ENCODE measurements at regions not wholly inside any gene's neighbourhood (a gene's known extent, or its start where the extent isn't known, plus 50 kb on each side); places are given as distances from the start of the nearest gene placed in this dataset.

DNA sequence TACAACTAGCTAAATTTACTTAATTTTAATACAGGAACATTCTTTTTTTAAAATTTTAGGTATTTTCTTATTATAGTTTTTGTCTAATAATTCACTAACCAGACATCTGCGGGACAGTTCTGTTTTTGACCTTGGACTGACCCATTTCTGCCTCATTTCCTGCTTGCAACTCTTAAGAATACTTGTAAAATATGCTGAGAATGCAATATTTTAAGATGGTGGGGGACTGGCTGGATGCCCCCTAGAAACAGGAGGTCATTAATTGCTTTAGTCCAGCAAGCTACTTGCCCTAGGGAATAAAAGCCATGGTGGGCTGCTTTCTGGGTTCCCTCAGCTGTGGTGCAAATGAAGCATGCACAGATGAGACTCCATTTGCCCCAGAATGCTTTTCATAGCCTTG lies 2348.4 kb downstream of the PCDH7 start:
- no peaks in the 10 kb centered on the region for H3K4me1 ChIP-seq (ENCODE audit: control extremely low read depth in 1 of 4, control insufficient read depth in 4 of 4, insufficient read depth in 4 of 4, low read length in 3 of 4)
- H3K4me3 ChIP-seq (ENCODE audit: control insufficient read depth in 1 of 7, extremely low read depth in 1 of 7, insufficient read depth in 4 of 7, low read depth in 2 of 7, low read length in 6 of 7) = no peak overlapping the region
- no peak for DNase-seq
- ChIA-PET CTCF (no interaction called here), POLR2A (no interaction called here)
- no peak overlapping the region for H3K27ac ChIP-seq (ENCODE audit: insufficient read depth in 1 of 2, low read depth in 1 of 2, low read length in 2 of 2, poor library complexity in 1 of 2, severe bottlenecking in 2 of 2)
- no peaks in the 10 kb centered on the region for H3K36me3 ChIP-seq (ENCODE audit: control insufficient read depth in 4 of 4, insufficient read depth in 4 of 4, low read length in 3 of 4)
- no CpG with 5 or more reads among the region's 1 CpG for WGBS (ENCODE audit: insufficient coverage)
- no peaks in the 10 kb centered on the region for H3K9me3 ChIP-seq (ENCODE audit: control extremely low read depth in 1 of 5, control insufficient read depth in 4 of 5, insufficient read depth in 2 of 5, low read depth in 1 of 5, low read length in 4 of 5)
- H3K27me3 ChIP-seq (replicated peaks in 2 of 5; ENCODE audit: control insufficient read depth in 4 of 5, insufficient read depth in 5 of 5, low read length in 4 of 5) = no peaks in the 10 kb centered on the region

DNA sequence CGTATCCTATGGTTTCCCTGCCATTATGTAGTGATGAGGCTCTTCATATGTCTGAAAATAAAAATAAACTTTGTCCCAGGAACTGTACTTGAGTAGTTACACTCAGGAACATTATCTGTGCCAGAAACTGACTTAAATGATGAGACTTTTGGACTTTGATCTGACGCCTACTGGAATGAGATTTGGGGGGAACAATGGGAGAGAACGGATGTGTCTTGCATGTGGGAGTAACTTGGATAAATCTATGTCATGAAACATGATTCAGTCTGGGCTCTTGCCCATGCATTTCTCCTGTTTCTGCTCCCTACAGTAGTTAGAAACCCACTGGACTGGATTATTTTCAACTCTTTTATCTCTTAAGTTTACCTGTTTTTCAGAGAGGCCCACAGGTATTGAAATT lies 2351.4 kb downstream of the PCDH7 start:
- H3K9me3 ChIP-seq (ENCODE audit: control extremely low read depth in 1 of 5, control insufficient read depth in 4 of 5, insufficient read depth in 2 of 5, low read depth in 1 of 5, low read length in 4 of 5) = no peaks in the 10 kb centered on the region
- DNase-seq = no peak
- WGBS (ENCODE audit: insufficient coverage) = 100% methylated on average over 1 of the region's 3 CpGs

DNA sequence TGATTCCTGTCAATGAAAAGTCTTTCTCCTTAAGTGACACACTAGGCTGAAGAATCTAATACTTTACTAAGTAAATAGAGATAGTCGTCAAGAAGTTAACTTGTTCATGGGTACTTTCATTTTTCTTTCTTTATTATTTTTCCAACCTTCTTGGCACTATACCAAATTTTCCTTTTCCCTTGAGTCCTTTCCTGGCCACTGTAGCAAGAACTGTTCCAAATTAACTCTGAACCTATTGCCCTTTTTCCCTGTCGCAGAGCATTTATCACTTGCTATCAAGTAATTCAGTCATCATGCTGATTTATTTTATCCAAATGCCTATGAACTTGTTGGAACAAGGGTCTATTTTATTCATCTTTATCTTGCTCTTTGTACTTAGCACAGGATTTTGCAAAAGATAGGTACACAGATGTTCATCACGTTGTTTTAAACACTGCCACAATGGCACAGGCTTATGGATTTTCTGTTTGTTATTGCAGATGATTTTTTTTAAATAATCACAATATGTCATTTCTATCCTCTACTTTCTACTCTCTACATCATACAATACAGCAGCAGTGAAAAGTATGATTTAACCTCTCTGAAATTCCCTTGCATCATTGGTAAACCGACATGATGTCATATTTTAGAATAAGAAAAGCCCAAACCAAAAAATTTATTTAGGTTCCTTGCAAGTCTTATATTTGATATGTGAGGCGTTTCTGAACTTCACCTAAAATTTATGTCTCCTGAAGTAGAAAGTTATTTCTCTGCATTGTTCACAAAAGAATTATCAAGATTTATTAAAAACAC lies 2352.3 kb downstream of the PCDH7 start:
- H3K27ac ChIP-seq (ENCODE audit: insufficient read depth in 1 of 2, low read depth in 1 of 2, low read length in 2 of 2, poor library complexity in 1 of 2, severe bottlenecking in 2 of 2) = no peak overlapping the region
- no peaks in the 10 kb centered on the region for H3K4me1 ChIP-seq (ENCODE audit: control extremely low read depth in 1 of 4, control insufficient read depth in 4 of 4, insufficient read depth in 4 of 4, low read length in 3 of 4)
- DNase-seq = no peak
- H3K4me3 ChIP-seq (ENCODE audit: control insufficient read depth in 1 of 7, extremely low read depth in 1 of 7, insufficient read depth in 4 of 7, low read depth in 2 of 7, low read length in 6 of 7) = no peak overlapping the region
- no peaks in the 10 kb centered on the region for H3K27me3 ChIP-seq (replicated peaks in 2 of 5; ENCODE audit: control insufficient read depth in 4 of 5, insufficient read depth in 5 of 5, low read length in 4 of 5)
- H3K36me3 ChIP-seq (ENCODE audit: control insufficient read depth in 4 of 4, insufficient read depth in 4 of 4, low read length in 3 of 4) = no peaks in the 10 kb centered on the region
- 100% methylated on average over 1 of the region's 5 CpGs for WGBS (ENCODE audit: insufficient coverage)
- CTCF ChIA-PET = no interaction called here
- no peaks in the 10 kb centered on the region for H3K9me3 ChIP-seq (ENCODE audit: control extremely low read depth in 1 of 5, control insufficient read depth in 4 of 5, insufficient read depth in 2 of 5, low read depth in 1 of 5, low read length in 4 of 5)
- POLR2A ChIA-PET = no interaction called here

More for the DNA sequence above, 2351.4 kb downstream of the PCDH7 start:
- Histone ChIP-seq H3K27ac (ENCODE audit: insufficient read depth in 1 of 2, low read depth in 1 of 2, low read length in 2 of 2, poor library complexity in 1 of 2, severe bottlenecking in 2 of 2) (no peak overlapping the region), H3K36me3 (ENCODE audit: control insufficient read depth in 4 of 4, insufficient read depth in 4 of 4, low read length in 3 of 4) (no peaks in the 10 kb centered on the region), H3K4me3 (ENCODE audit: control insufficient read depth in 1 of 7, extremely low read depth in 1 of 7, insufficient read depth in 4 of 7, low read depth in 2 of 7, low read length in 6 of 7) (no peak overlapping the region), H3K4me1 (ENCODE audit: control extremely low read depth in 1 of 4, control insufficient read depth in 4 of 4, insufficient read depth in 4 of 4, low read length in 3 of 4) (no peaks in the 10 kb centered on the region), H3K27me3 (replicated peaks in 2 of 5; ENCODE audit: control insufficient read depth in 4 of 5, insufficient read depth in 5 of 5, low read length in 4 of 5) (no peaks in the 10 kb centered on the region)
- ChIA-PET CTCF (no interaction called here), POLR2A (no interaction called here)

DNA sequence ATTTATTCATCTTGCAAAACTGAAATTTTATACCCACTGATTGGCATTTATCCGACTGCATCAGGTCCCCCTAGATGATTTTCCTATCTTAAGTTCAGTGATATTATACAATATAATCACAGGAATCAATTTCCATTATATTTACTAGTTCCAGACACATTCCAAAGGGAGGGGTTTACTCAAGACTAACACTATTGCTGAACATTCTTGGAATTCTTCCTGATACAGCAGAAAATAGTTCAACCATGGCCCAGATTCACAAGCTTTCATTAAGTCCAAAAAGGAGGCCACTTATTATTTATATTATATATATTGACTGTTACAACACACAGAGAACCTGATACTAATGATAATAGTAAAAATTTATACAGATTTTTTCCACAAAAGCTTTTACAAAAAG lies 2353.6 kb downstream of the PCDH7 start:
- DNase-seq = no peak
- Histone ChIP-seq H3K36me3 (ENCODE audit: control insufficient read depth in 4 of 4, insufficient read depth in 4 of 4, low read length in 3 of 4) (no peaks in the 10 kb centered on the region), H3K4me3 (ENCODE audit: control insufficient read depth in 1 of 7, extremely low read depth in 1 of 7, insufficient read depth in 4 of 7, low read depth in 2 of 7, low read length in 6 of 7) (no peak overlapping the region), H3K4me1 (ENCODE audit: control extremely low read depth in 1 of 4, control insufficient read depth in 4 of 4, insufficient read depth in 4 of 4, low read length in 3 of 4) (no peaks in the 10 kb centered on the region), H3K9me3 (ENCODE audit: control extremely low read depth in 1 of 5, control insufficient read depth in 4 of 5, insufficient read depth in 2 of 5, low read depth in 1 of 5, low read length in 4 of 5) (no peaks in the 10 kb centered on the region), H3K27ac (ENCODE audit: insufficient read depth in 1 of 2, low read depth in 1 of 2, low read length in 2 of 2, poor library complexity in 1 of 2, severe bottlenecking in 2 of 2) (no peak overlapping the region), H3K27me3 (replicated peaks in 2 of 5; ENCODE audit: control insufficient read depth in 4 of 5, insufficient read depth in 5 of 5, low read length in 4 of 5) (no peaks in the 10 kb centered on the region)
- WGBS (ENCODE audit: insufficient coverage) = no CpG with 5 or more reads among the region's 1 CpG
- ChIA-PET POLR2A (no interaction called here), CTCF (no interaction called here)

DNA sequence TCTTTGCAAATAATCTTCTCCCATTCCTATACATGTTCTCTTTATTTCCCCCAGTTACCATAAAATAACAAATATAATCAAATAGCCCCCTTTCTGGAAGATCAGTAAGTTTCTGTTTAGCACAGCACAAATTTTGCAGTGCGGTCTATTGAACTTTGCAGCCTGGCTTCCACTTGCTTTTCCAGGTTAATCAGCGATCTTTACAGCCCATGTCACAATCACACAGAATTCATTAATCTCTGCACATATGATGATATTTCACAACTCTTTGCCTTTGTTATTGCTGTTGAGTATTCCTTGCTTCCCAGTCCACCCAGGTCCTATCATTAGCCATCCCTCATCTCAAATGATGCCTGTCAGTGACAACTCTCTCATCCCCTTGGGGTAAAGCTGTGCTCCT lies 2358.0 kb downstream of the PCDH7 start:
- Histone ChIP-seq H3K36me3 (ENCODE audit: control insufficient read depth in 4 of 4, insufficient read depth in 4 of 4, low read length in 3 of 4) (no peaks in the 10 kb centered on the region), H3K9me3 (ENCODE audit: control extremely low read depth in 1 of 5, control insufficient read depth in 4 of 5, insufficient read depth in 2 of 5, low read depth in 1 of 5, low read length in 4 of 5) (no peaks in the 10 kb centered on the region), H3K4me1 (ENCODE audit: control extremely low read depth in 1 of 4, control insufficient read depth in 4 of 4, insufficient read depth in 4 of 4, low read length in 3 of 4) (no peaks in the 10 kb centered on the region), H3K4me3 (ENCODE audit: control insufficient read depth in 1 of 7, extremely low read depth in 1 of 7, insufficient read depth in 4 of 7, low read depth in 2 of 7, low read length in 6 of 7) (no peak overlapping the region), H3K27me3 (replicated peaks in 2 of 5; ENCODE audit: control insufficient read depth in 4 of 5, insufficient read depth in 5 of 5, low read length in 4 of 5) (no peaks in the 10 kb centered on the region), H3K27ac (ENCODE audit: insufficient read depth in 1 of 2, low read depth in 1 of 2, low read length in 2 of 2, poor library complexity in 1 of 2, severe bottlenecking in 2 of 2) (no peak overlapping the region)
- POLR2A ChIA-PET = no interaction called here
- CTCF ChIA-PET = no interaction called here
- no peak for DNase-seq
- 100% methylated on average over 2 of the region's 2 CpGs for WGBS (ENCODE audit: insufficient coverage)

DNA sequence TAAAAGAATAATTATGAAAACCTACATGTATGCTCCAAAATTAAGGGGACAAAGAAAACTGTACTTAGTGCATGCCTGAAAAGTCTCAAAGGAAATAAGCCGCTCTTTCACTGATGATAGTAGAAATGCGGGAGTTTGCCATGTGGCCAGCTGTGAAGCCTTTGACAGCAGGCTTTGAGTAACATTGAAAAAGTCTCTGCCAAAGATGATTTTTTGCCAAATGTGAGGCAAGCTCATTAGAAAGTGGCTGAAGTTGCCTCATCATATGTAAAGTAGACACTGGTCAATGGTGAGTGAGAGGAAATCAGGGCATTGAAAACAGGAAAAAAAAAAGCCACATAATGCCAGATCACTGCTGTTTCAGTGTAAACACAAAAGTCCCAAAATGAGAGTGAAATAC lies 2360.1 kb downstream of the PCDH7 start:
- POLR2A ChIA-PET = no interaction called here
- Histone ChIP-seq H3K27ac (ENCODE audit: insufficient read depth in 1 of 2, low read depth in 1 of 2, low read length in 2 of 2, poor library complexity in 1 of 2, severe bottlenecking in 2 of 2) (no peak overlapping the region), H3K4me1 (ENCODE audit: control extremely low read depth in 1 of 4, control insufficient read depth in 4 of 4, insufficient read depth in 4 of 4, low read length in 3 of 4) (no peaks in the 10 kb centered on the region), H3K4me3 (ENCODE audit: control insufficient read depth in 1 of 7, extremely low read depth in 1 of 7, insufficient read depth in 4 of 7, low read depth in 2 of 7, low read length in 6 of 7) (no peak overlapping the region), H3K36me3 (ENCODE audit: control insufficient read depth in 4 of 4, insufficient read depth in 4 of 4, low read length in 3 of 4) (no peaks in the 10 kb centered on the region), H3K9me3 (ENCODE audit: control extremely low read depth in 1 of 5, control insufficient read depth in 4 of 5, insufficient read depth in 2 of 5, low read depth in 1 of 5, low read length in 4 of 5) (peaks cover 0 to 2% (median 0%) of the 10 kb centered on the region in 5 experiments), H3K27me3 (replicated peaks in 2 of 5; ENCODE audit: control insufficient read depth in 4 of 5, insufficient read depth in 5 of 5, low read length in 4 of 5) (no peaks in the 10 kb centered on the region)
- DNase-seq = no peak
- WGBS (ENCODE audit: insufficient coverage) = 93% methylated on average over 2 of the region's 2 CpGs
- CTCF ChIA-PET = no interaction called here

DNA sequence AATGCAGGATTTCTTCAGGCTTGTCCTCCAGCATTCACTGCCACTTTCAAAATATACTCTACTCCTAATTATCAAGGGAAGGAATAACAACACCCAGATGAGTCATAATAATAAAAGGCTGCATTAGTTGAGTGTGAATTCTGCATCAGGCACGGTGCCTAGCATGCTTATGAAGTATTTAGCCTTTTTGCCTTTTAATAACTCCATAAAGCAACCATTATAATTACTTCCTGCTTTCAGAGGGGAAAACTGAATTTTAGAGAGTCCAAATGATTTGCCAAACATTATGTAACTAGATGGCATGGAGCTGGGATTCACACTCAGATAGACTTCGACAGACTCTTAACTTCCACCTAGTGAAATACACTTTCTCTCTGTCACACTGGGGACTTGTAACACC lies 2365.5 kb downstream of the PCDH7 start:
- 100% methylated on average over 1 of the region's 2 CpGs for WGBS (ENCODE audit: insufficient coverage)
- CTCF ChIA-PET = no interaction called here

More for the DNA sequence above, 2365.5 kb downstream of the PCDH7 start:
- no peaks in the 10 kb centered on the region for H3K27me3 ChIP-seq (replicated peaks in 2 of 5; ENCODE audit: control insufficient read depth in 4 of 5, insufficient read depth in 5 of 5, low read length in 4 of 5)
- POLR2A ChIA-PET = no interaction called here
- no peak overlapping the region for H3K4me3 ChIP-seq (ENCODE audit: control insufficient read depth in 1 of 7, extremely low read depth in 1 of 7, insufficient read depth in 4 of 7, low read depth in 2 of 7, low read length in 6 of 7)
- no peaks in the 10 kb centered on the region for H3K36me3 ChIP-seq (ENCODE audit: control insufficient read depth in 4 of 4, insufficient read depth in 4 of 4, low read length in 3 of 4)
- DNase-seq = no peak
- H3K27ac ChIP-seq (ENCODE audit: insufficient read depth in 1 of 2, low read depth in 1 of 2, low read length in 2 of 2, poor library complexity in 1 of 2, severe bottlenecking in 2 of 2) = no peak overlapping the region
- no peaks in the 10 kb centered on the region for H3K4me1 ChIP-seq (ENCODE audit: control extremely low read depth in 1 of 4, control insufficient read depth in 4 of 4, insufficient read depth in 4 of 4, low read length in 3 of 4)
- peaks cover 0 to 2% (median 0%) of the 10 kb centered on the region in 5 experiments for H3K9me3 ChIP-seq (ENCODE audit: control extremely low read depth in 1 of 5, control insufficient read depth in 4 of 5, insufficient read depth in 2 of 5, low read depth in 1 of 5, low read length in 4 of 5)

All from common myeloid progenitor, CD34-positive (primary cell).